ENCODE measurements at regions not wholly inside any gene's neighbourhood (a gene's known extent, or its start where the extent isn't known, plus 50 kb on each side); places are given as distances from the start of the nearest gene placed in this dataset.

DNA sequence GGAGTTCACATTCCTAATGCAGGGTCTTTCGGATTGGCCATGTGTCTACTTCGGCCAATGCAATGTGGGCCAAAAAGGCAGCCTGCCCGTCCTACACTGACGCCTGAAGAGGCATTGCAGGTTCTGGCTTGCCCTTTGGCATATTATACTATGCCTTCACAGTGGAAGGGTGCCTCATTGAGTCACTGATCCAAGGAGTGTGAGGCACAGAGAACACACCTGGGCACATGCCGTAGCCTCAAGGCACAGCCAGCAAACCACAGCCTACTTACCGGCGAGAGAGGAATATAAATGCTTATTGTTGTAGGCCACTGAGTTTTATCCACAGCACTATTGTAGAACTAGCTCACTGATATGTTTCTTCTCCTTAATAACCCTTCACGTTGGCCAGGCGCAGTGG is 409.6 kb downstream of the GADD45G start:
- DNase-seq = no peak

DNA sequence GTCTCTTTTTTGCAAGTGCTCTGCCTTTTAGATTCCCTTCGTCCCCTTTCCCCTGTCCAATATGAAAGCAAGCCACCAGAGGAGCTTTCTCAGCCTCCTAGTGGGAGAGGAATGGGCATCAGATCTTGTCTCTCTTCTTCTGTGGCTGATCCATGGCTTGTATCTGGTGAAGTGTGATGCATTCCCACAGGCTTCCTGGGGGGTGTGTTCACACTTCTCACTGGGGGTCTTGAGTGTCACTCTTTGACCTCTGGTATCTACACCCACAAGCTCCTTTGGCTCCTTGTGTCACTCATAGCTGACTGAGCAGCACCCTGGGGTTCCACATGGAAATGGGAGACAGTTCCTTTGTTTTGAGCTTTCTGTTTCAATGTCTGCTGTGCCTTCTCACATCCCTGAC is 411.5 kb downstream of the GADD45G start:
- DNase-seq = no peak

DNA sequence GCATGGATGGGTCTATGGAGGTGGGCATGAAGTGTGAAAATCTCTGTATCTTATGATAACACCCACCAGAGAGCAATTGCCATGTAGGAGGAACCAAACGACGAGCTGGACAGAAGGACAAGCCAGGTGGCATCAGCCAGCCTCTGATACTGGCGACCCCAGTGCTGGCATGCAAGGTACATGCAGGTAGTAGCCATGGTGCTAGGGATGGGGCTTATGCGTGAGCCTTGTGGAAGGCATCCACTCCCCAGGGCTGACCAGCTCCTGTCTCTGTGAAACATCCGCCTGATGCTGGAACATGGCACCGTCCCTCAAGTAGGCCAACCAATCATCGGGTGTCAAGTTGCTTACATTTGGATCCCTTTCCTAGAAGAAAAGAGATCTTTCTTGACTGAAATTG is 412.9 kb downstream of the GADD45G start:
- no peak for DNase-seq

DNA sequence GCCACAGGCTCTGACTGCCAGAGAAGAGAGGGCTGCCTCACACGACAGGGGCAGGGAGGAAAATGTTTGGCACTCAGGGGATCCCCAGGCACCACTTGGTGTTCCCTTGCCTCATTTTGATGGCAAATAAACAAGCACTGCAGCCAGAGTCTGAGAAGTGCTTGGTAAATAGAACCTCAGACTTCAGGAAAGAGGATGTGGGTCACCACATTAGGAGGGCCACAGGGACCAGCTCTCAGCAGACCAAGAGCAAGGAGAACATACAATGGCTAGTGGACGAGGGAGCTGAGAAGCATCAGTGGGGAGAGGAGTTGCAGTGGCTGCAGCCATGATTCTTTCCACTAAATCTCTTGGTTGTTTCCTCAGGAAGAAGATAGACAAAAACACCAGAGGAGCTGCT is 413.9 kb downstream of the GADD45G start:
- no peak for DNase-seq

DNA sequence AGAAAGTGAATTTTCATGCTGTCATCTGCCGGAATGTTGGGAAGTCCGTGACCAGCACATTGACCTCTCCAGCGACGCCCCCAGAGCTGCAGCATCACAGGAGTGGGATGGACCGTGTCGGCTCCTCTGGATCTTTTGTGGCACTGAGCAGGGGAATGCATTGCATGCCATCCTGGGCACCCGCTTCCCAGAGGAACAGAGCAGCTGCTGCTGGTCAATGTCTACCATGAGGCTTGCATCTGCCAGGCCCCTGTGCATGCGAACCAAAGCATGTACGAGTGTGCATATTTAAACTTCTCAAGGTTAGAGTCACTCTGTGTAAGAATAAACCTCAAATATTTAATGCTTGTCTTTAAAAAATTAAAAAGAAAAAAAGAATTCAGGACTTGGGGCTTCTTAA is 414.8 kb downstream of the GADD45G start:
- no peak for DNase-seq

DNA sequence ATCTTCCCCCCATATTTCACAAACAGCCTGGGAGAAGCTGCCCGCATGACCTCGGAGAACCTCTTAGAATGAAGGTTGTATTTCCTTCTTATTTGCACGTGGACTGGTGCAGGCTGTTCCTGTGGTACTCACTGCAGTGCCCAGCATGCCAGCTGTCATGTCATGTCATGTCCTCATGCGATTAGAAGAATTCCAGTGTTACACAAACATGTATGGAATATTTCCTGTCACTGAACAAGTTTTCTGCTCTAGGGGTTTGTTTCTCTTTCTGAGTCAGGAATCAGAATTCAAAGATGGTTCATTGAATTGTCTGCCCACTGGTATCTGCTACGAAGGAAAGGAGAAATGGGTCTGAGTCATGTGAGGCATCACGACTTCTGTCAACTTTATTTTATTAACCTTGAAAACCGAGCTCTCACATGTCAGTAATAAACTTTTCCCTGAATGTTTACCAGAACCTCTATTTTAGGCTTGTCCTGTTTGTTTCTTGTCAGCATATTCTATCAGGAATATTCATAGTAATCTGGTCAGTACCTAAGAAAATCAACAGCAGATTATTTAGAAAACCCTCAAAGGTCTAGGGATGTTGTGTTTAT is 415.6 kb downstream of the GADD45G start:
- no peak for DNase-seq

DNA sequence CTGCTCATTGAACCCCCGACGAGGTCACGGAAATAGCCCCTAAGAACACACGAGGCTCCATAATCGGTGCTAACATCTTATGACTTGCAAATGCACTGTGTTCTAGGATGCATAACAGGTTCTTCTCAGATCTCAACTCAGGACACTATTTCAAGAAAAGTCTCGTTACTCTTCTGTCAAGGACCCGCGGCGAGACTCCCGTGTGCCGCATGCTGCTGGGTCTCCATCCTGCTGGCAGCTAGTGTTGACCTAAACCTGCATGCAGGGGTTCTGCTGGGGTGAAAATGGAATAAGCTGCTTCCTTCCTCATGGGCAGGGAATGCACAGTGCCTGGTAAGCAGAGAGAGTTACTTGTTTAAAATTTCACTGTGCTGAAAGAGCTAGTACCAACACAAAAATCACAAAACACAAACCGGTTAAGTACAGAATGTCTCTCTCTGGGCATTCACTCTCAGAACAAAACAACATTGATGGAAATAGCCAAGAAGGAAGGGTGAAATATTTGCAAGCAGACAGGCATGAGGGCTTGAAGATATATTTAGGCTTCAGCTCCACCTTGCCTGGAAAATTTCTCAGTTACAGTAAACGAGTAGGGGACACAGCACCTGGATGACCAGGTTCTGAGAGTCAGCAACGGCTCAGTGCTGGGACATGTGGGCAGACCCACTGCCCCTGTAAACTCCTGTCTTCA is 416.5 kb downstream of the GADD45G start:
- no peak for DNase-seq

DNA sequence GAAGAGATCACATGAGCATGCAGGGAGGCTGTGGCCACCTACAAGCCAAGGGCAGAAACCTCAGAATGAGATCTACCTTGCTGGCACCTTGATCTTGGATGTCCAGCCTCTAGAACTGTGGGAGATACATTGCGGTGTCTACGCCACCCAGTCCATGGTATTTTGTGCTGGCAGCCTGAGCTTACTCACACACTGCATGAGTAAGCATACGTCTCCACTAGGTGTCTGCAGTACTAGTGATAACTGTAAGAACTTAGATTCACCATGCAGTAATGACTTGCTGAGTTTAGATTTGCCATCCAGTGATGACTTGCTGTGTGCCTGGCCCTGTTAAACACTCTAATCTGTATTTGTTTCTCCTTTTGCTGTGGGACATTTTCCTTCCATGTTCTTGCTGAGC is 417.7 kb downstream of the GADD45G start:
- no peak for DNase-seq

DNA sequence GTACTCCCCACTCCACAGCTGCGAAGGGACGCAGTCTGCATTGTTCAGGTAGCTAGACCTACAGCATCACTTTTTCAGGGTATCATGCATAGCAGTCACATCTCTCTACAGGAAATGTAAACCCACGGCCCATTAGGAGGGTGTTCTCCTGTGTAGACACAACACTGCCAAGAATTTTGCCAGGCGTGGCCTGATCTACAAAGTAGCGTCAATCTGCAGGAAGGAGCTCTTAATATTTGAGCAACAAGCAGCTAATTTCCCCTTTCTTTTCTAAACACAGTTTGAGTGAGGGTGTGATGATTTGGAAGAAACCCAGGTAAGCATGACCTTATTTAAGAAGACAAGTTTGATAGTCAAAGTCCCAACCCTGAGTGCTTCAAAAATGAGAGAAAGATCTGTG is 419.0 kb downstream of the GADD45G start:
- DNase-seq = no peak

DNA sequence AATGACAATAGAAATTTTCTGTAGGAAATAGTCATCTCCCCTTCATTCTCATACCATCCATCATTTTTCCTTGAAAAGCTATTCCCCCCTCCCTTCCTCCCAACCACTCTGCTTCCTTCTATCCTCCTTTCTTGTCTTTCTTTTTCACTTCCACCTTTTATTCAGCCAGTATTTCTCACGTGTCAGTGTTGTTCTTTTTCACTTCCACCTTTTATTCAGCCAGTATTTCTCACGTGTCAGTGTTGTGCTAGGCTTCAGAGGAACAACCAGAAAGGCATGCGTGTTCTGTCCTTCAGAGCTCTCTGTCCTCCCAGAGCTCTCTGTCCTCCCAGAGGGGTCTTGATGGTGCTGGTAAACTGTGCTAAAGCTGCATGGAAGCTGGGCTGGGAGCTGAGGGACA is 419.6 kb downstream of the GADD45G start:
- no peak for DNase-seq

DNA sequence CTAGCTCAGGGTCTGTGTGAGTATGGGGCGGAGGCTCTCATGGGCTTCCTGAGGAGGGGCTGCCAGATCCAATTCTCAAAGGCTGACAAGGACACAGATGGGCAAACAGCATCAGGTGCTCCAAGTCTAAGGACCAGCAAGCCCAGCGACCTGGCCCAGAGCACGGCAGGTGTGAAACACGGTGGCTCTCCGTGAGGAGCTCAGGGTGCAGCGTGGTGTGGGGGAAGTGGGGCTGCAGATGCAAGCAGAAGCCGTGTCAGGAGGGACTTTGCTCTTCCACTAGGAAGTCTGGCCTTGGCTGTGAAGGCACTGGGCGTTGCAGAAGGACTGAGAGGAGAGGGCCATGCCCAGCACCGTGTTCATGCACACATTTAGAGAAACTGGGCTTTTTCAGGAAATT is 420.0 kb downstream of the GADD45G start:
- no peak for DNase-seq

DNA sequence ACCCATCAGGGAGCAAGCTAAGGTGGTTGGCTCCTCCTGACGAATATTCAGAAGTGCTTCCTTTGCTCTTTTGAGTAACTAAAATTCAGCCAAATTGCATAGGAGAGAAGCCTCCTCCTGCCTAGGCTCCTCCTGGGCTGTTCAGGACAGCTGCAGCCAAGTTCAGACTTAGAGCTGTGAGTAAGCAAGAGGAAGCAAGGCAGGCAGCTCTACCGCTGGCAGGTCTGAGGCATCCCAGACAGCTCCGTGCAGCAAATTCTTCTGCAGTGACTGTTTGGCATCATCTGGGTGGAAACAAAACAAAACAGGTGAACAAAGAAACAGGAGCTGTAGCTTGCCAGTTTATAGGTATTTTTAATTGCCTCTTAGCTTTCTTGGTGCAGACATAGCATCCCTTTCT is 421.0 kb downstream of the GADD45G start:
- DNase-seq = no peak

DNA sequence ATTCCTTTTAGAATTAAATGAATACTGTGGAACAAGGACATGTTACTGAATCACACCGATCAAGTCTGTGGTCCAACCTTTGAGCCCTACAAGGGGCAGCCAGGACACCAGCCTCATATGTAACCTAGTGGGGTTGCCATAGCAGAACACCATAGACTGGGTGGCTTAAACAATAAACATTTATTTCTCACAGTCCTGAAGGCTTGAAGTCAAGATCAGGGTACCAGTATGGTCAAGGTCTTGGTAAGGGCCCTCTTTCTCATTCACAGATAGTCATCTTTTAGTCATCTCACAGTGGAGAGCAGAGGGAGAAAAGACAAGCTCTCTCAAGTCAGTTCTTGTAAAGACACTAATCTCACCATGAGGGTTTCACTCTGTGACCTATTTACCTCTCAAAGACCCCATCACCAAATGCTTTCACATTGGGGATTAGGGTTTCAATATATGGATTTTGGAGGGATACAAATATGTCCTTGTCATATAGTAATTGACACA is 422.5 kb downstream of the GADD45G start:
- no peak for DNase-seq

DNA sequence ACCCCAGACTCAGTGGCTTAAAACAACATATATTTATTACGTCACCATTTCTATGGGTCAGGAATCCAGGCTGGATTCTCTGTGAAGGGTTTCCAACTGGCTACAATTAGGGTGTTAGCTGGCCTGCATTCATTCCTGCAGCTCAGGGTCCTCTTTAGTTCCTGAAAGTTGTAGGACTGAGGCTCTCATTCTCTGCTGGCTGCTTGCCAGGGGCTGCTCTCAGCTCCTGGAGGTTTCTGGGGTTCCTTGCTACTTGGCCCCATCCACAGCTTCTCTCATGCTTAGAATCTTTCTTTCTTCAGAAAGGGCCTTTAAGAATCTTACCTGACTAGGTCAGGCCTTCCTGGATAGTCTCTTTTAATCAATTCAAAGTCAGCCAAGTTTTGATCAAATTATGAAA is 424.6 kb downstream of the GADD45G start:
- no peak for DNase-seq

DNA sequence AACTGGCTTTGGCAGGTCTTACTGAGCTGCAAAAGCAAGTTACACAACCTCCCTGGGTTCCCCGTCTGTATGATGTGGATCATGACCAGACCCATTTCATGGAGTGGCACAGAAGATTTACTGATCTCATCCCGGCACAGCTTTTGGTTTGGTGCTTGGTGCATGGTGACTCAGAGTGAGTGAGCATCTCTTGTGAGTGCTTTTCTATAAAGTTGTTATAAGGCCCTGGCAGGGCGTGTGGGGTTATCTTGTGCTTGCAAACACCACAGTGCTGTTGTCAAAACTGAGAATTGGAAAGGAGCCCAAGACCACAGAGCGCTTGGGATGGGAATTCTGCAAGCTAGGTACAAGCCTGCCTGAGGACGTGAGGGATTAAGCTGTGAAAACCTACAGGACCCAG is 425.2 kb downstream of the GADD45G start:
- no peak for DNase-seq

DNA sequence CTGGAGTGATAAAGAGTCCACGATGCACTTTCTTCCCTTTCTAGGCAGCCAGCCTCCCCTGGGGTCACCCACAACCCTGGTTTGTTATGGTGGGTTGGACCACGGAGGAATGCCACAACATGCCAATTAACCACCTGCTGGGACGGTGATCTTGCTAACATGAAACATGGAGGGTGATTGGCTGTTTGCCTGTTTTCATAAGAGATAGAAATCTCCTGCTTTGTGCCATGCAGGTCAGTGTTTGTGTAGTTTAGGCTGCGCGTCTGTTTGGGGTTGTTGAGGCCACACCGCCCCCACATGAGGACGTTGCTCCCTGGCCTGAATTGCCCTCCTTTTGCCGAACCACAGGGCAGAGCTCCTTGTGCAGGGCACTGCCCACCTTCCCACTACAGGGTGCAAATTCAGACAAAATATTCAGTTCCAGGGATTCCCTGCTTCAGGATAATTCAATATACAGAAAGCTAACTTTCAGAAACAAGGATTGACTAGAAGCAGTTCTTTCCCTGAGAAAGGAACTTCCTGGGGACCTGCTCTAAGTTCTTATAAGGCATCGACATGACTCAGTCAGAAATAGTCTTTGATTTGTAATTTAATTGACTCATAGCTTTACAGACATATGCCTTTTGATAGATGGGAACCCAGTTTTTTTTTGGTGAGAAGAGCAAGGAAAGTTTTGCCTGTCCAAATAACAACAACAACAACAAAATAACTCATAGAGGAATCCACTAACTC is 427.6 kb downstream of the GADD45G start:
- no peak for DNase-seq

DNA sequence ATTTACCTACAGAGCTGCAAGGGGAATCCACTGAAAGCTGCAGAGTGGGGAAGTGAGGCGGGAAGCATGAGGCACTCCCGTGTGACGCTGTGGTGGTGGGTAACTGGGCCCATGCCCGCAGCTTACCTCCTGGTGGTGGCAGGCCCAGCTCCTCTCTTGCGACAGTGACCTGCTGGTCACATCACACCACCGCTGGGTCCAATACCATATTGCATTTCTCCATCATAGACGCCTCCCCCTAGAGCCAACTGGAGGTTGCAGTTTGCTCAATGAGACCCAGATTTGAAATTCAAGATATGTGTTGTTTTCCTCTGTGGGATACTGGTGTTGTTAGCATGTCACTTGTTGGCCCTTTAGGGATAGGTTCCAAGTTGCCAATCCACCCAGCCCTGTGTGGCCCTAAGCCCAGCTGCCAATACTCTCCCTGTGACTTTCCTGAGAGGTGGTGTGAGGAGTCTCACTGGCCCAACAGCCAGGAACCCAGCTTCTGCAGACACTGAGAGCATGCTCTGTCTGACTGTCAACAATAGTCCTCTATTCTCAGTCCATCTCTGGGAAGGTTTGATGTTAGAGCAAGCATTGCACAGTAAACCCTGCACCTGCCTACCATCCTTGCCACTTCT is 428.3 kb downstream of the GADD45G start:
- DNase-seq = no peak

DNA sequence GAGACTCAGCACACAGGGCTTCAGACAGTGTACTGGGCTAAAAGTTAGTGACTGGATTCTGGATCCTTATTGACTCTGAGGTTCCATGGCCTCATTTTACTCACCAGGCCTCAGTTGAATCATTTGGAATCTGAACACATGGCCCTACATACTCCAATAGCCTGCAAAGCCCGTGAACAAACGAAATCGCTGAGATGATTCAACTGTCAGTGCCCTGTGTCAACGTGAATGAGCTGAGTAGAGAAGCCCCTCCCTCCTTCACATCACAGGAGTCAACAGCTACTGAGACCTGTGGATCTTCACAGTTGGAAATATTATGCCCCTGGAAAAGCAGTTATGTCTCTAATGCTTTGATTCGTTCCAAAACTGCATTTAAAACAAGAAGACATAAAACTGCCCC is 429.3 kb downstream of the GADD45G start:
- DNase-seq = no peak

DNA sequence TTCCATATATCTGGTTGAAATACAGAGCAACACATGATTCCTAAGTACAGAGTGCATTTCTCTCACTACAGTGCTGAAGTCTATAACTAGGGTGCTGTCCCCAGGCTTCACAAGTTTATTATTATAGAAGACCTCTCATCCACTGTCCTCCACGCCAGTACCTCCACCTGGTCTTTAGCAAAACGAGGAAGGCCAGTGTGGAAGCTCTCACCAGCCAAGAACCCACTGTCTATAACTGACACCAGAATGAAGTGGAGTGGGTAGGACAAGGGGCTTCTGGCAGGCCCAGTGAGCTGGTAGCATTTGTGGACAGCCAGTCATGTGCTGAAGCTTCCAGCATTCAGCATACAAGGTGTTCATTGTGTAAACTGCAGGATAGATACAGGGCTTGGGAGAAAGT is 430.7 kb downstream of the GADD45G start:
- no peak for DNase-seq

DNA sequence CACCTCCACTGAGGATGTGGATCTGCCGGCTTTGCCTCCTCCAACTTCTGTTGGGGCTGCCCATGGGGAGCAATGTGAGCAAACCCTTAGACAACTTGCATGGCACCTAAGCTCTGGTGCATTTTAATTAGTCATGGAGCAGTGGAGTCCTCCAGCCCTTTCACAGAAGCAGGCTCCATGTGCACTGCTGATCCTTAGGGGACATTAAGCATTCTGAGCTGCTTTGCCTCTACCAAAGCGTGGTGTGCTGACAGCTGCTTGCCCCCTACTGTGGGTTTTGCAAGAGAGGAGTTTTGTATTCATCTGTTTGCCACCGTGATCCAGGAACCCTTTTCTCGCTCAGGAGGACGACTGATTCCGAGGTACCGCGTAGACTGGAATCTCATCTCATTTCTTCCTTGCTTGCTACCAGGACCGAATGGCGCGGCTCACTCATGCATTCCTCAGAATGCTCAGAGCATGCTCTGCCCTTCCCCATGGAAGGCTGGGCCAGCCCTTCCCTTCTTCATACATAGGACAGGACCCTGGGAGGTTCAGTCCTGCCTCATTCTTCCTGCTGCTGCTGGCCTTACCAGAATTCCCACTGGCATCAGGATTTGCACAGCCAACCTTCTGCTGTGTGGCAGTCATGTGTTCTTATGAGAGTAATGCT is 432.5 kb downstream of the GADD45G start:
- DNase-seq = no peak

DNA sequence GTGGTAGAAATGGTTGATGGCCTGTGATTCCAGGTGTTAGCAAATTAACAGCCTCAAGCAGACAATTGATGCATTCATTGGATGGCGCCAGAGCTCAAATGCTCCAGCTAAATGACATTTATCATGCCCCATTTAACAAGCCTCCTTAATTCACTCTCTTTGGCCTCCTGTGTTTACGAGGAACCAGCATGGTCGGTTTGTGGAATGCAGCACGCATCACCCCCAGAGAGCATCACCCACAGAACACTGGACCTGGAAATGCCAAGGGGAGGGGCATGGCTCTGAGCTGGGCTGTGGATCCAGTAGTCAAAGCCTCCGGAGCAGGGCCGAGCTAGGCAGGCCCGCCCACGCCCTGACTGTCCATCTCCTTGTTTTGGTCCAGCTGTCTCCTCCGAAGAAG is 434.0 kb downstream of the GADD45G start:
- no peak for DNase-seq

DNA sequence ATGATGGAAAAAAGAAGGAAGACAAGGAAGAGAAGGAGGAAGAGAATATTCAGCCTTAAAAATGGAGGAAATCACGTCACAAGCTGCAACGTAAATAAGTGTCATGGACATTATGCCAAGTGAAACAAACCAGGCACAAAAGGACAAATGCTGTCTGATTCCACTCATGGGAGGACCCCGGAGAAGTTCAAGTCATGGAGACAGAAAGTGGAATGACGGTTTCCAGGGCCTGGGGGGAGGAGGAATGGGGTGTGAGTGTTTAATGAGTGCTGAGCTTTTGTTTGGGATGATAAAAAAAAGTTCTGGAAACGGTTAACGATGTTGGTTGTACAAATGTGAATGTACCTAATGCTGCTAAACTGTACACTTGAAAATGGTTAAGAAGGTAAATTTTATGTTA is 439.5 kb downstream of the GADD45G start:
- no peak for DNase-seq

Data from hypothalamus (tissue), 51 donors.